ENCODE measurements at regions not wholly inside any gene's neighbourhood (a gene's known extent, or its start where the extent isn't known, plus 50 kb on each side); places are given as distances from the start of the nearest gene placed in this dataset.
"Not testable (repeated sequence)": the region's sequence is repeated elsewhere in the genome, so short reads cannot be mapped to it uniquely, and the experiment has no call there.

DNA sequence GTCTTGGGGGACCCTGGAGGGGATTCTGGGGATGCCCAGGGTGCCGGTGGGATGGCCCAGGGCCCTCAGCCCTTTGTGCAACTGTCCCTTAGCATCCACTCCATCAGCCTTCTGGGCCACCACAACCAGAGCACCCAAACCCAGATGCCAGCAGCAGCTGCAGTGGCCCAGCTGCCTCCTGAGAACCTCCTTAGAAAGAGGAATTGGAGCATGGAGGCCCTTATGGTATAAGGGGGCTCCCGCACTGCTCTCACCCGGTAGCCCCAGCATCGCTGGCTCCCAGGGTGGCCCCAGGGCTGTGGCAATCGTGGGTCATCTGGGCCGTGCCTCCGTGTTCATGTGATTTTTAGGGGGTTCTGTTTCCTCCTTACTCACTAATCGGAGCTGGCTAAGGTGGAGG, 463.3 kb downstream of the ICE1 start:
- no peak for DNase-seq (ENCODE audit: low read depth, low spot score)

DNA sequence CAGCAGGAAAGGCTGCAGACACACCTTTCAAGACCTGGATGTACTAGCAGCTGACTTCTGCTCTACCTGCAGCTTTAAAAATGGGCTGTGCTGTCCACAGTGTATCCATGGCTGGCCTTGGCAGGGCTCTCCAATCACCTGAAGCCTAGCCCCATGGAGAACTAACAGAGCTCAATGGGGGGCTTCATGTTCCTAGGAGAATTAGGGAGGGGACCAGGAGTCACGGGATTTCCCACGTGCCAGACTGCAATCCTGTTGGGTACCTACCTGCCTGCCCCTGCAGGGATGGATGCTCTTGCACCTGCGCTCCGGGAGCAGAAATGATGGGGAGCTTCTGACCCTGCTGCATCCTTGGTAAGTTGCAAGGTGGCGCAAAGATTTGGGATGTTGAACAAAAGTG, 462.1 kb downstream of the ICE1 start:
- DNase-seq (ENCODE audit: low read depth, low spot score): no peak

GRCh38 chr5:5883562-5883961, 461.1 kb downstream of the ICE1 start:
- no peak for DNase-seq (ENCODE audit: low read depth, low spot score)

DNA sequence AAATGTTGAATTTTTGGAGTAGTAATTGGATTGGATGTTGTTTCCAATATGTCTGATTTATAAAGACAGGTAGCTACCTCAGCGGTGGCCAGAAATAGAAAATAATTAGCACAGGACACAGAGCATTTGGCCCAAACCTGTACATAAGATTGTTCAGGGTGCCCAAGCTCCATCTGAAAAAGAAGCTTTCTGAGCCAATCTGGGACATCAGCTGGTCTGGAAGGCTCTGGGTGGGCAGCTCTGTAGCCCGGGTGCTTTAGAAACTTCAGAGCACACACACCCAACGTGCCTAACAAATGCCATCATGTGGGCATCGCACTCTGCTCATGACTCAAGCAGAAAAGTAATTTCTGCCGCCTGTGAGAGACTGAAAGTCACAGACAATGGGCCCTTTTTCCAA, 460.7 kb downstream of the ICE1 start:
- no peak for DNase-seq (ENCODE audit: low read depth, low spot score)

GRCh38 chr5:5882706-5883105, 460.2 kb downstream of the ICE1 start:
- DNase-seq (ENCODE audit: low read depth, low spot score): no peak

GRCh38 chr5:5881294-5881693, 458.8 kb downstream of the ICE1 start:
- DNase-seq (ENCODE audit: low read depth, low spot score): no peak

DNA sequence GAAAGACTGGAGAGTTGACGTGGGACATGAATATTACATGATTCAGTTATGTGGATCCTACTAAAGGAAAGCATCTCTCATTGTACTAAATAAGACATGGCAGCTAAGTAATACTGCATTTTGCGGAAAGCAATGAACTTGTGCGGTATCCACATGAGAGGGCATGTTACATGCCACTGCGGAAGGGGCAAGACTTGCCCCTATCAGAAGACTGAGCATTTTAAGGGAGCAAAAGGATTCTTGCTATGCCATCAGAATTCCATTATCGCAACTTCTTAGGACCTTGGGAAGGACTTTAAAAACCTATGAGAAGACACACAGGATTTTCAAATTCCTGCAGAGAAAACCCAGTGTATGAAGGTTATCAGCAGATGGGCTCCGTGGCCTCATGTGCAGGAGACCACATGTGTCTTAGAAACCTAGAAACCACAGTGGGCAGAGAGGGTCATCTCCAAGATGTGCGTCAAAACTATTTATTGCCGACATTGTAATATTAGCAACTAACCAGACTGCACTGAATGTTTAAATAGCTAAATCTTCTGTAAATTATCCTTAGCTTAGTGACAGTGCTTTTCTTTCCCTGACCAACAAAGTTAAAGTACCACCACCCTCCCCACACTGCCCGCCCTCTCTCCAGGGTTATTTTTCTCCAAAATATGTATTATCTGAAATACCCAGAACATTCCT, 457.7 kb downstream of the ICE1 start:
- DNase-seq (ENCODE audit: low read depth, low spot score): no peak

- DNase-seq (ENCODE audit: low read depth, low spot score): no peak
Measured at GRCh38 chr5:5857396-5857795, 434.9 kb downstream of the ICE1 start.

DNA sequence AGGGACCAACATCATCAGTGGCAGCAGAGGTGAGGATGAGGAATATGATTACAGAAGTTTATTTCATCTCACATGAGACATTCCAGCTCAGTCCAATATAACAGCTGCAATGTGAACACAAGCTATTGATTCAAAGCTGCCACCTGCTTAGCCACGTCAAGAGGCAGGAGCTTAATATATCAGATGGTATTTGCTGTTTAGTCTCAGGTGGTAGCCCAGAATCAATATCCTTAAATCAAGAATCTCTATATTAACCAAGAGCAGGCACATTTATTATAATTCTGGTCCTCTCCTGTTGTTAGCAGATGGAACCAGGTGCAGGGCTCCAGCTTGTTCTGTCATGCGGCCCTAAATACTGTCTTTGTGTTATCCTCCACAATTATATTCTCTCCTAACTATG, 431.6 kb downstream of the ICE1 start:
- no peak for DNase-seq (ENCODE audit: low read depth, low spot score)

GRCh38 chr5:5838493-5838892, 416.0 kb downstream of the ICE1 start:
- no peak for DNase-seq (ENCODE audit: low read depth, low spot score)

DNA sequence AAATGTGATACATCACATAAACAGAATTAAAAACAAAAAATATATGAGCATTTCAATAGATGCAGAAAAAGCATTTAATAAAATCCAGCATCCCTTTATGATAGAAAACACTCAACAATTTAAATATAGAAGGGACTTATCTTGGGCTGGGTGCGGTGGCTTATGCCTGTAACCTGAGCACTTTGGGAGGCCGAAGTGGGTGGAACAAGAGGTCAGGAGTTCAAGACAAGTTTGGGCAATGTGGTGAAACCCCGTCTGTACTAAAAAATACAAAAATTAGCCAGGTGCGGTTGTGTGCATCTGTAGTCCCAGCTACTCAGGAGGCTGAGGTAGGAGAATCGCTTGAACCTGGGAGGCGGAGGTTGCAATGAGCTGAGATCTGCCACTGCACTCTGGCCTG, 409.1 kb downstream of the ICE1 start:
- DNase-seq (ENCODE audit: low read depth, low spot score): not testable (repeated sequence)

DNA sequence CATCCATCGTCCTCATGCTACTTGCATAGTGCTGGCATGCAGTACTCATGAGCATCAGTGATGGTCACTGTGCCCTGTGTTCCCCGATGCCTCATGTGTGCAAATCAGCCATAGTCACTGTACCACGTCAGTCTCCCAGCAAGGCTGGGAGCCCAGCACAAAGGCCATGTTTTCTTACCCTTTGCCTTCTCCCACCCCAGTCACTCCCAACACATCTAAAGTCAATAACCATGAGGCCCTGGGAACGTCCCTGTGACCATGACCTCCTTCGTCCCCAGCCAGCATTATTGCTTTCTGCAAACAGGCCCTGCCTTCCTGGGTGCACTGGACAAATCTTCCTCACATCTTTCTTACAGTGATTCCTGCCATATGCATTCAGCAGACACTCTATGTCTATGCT, 406.1 kb downstream of the ICE1 start:
- DNase-seq (ENCODE audit: low read depth, low spot score): no peak

DNA sequence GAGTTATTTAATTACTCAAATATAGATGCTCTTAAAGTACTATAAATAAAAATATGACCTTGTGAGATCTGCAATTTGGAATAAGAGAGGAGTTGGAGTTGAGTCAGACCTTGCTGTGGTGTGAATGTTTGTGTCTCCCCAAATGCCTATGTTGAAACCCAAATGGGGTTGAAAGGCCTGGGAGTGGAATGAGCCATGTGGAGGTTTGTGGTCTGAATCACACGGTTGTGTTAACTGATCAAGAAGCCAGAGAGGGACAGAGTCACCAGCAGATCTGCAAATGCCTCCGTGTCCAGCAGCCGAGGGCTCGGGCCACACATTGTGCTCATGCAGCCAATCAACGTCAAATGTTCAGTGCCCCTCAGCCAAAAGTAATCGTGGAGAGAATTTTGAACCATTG, 404.4 kb downstream of the ICE1 start:
- peak; percentile 44 for DNase-seq (ENCODE audit: low read depth, low spot score)

GRCh38 chr5:5822729-5823257, 400.3 kb downstream of the ICE1 start:
- no peak for DNase-seq (ENCODE audit: low read depth, low spot score)

- no peak for DNase-seq (ENCODE audit: low read depth, low spot score)
Measured at GRCh38 chr5:5816960-5817359, 394.5 kb downstream of the ICE1 start.

DNA sequence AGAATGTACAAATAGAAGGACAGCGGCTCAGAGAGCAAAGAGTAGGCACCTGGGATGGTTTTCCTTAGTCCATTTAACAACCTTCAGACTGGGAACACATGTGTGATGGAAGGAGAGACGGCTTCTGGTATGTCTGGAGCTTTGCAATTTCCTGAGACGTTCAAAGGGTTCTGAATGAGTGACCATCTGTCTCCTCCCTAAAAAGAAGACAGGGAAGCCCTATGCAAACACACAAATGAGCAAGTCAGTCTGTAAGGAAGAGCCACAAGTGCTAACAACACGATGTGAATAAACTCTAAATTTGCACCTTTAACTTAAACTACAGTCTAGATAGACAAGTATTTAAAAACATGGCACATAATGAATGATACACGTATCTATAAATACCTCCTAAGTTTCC, 391.0 kb downstream of the ICE1 start:
- DNase-seq (ENCODE audit: low read depth, low spot score): no peak

DNA sequence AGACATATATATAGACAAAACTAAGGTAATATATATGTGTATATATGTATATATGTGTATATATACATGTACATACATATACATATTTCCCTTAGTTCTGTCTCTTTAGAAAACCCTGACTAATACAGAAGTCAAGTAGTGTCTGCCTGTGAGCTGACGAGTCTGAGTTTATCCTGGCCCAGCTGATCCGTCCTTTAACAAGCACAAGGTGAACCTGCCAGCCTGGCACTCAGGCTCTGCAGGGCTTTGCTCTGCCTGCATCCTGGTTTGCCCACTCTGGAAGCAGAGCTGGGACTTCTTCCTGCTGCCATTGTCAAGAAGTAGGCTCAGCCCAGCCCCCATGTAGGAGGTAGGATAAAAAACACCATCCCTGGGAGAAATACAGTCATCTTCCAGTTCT, 388.0 kb downstream of the ICE1 start:
- no peak for DNase-seq (ENCODE audit: low read depth, low spot score)

GRCh38 chr5:5805916-5806315, 383.4 kb downstream of the ICE1 start:
- no peak for DNase-seq (ENCODE audit: low read depth, low spot score)

GRCh38 chr5:5804478-5805233, 382.2 kb downstream of the ICE1 start:
- no peak for DNase-seq (ENCODE audit: low read depth, low spot score)

- no peak for DNase-seq (ENCODE audit: low read depth, low spot score)
Measured at GRCh38 chr5:5800801-5801761, 378.6 kb downstream of the ICE1 start.

DNA sequence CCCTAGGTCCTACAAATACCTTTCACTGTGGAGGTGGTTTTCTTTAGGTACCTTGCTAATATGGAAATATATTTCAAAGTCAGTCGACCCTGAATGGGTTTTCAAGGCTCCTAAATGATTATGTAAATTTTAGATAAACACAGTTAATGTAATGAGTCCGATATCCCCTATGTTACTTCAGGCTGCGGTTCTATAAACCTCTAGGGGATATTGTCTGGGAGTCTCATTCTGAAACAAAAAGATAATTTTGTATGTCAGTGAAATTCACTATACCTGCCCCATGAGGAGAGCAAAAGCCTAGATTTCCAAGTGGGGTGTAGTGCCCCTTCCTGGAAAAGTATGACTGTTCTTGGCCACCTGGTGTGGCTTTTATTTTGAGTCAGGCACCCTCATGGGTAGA, 377.3 kb downstream of the ICE1 start:
- DNase-seq (ENCODE audit: low read depth, low spot score): no peak

DNA sequence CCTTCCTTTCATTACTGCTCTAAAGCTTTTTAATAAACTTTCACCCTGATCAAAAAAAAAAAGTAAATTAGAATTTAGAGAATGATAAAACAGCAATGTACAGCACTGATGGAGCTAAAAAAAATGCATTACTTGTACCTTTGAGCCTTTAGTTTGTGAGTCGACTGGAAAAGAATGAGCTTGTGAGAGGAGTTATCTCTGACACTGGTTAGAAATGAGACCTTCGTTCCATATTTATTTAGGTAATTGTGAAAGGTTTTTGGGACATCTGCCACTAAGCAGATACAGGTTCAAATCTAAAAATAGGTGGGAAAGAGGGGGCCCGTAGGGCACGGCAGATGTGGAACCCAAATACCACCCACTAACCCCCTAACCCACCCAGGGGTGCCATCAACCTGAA, 376.8 kb downstream of the ICE1 start:
- DNase-seq (ENCODE audit: low read depth, low spot score): no peak
